Endothelial cell (in vitro differentiated cells): ENCODE measurements at regions not wholly inside any gene's neighbourhood (a gene's known extent, or its start where the extent isn't known, plus 50 kb on each side); places are given as distances from the start of the nearest gene placed in this dataset.

ENCODE experiments used
- DNase-seq: peaks from one replicate; pipeline ENCODE4 v3.0.0; 2021; ENCODE audit warnings: low spot score
- H3K27ac Mint-ChIP-seq: one replicate; pipeline ENCODE4 v1.8.0; 2021; ENCODE audit warnings: mixed read lengths, inconsistent platforms; ENCODE audit not compliant: unreplicated experiment
- H3K27me3 Mint-ChIP-seq: one replicate; pipeline ENCODE4 v1.8.0; 2021; ENCODE audit warnings: mild to moderate bottlenecking, moderate library complexity, mixed read lengths, inconsistent platforms; ENCODE audit not compliant: unreplicated experiment
- H3K36me3 Mint-ChIP-seq: one replicate; pipeline ENCODE4 v1.8.0; 2021; ENCODE audit warnings: mild to moderate bottlenecking, low read depth, mixed read lengths, inconsistent platforms; ENCODE audit not compliant: unreplicated experiment
- H3K4me1 Mint-ChIP-seq: one replicate; pipeline ENCODE4 v1.8.0; 2021; ENCODE audit warnings: mild to moderate bottlenecking, mixed read lengths, inconsistent platforms; ENCODE audit not compliant: unreplicated experiment
- H3K4me3 Mint-ChIP-seq: one replicate; pipeline ENCODE4 v1.8.0; 2021; ENCODE audit warnings: mild to moderate bottlenecking, mixed read lengths, inconsistent platforms; ENCODE audit not compliant: unreplicated experiment
- H3K9me3 Mint-ChIP-seq: one replicate; pipeline ENCODE4 v1.8.0; 2021; ENCODE audit warnings: mixed read lengths, inconsistent platforms; ENCODE audit not compliant: unreplicated experiment
- TF ChIP-seq, protein P1 (sequence below): fragments of 200-600 bp; sonication (generic); IDR thresholded peaks from one replicate; pipeline ENCODE4 v1.5.0; 2021; ENCODE audit warnings: antibody characterized with exemption; ENCODE audit not compliant: unreplicated experiment

DNA sequence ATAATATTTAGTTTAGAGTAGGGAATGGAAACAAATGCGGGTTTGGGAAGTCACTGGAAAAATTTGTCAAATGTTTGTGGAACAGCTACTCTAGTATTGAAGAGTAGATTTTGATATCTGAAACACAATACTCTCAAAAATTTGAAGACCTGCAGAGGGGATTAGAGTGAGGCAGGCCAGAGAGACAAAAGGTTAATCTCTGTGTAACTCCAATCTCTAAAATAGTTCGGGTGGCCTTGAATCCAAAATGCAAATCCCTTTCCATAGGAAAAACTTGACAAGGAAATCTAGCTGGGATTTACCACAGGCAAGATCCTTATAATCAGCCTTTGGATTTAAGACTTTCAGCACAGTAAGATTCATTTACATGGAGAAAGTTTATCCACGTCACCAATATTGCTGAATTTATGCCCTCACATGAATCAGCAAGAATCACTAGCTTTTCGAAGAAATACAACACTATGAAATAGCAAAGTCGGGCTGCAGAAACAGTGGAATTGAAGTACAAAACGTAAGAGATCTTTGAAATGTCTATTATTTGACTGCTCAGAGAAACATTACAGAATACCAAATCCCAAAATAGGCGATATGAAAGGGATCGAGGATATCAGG, 423.7 kb upstream of the ZNF804A start:
- TF ChIP-seq, protein P1, sequence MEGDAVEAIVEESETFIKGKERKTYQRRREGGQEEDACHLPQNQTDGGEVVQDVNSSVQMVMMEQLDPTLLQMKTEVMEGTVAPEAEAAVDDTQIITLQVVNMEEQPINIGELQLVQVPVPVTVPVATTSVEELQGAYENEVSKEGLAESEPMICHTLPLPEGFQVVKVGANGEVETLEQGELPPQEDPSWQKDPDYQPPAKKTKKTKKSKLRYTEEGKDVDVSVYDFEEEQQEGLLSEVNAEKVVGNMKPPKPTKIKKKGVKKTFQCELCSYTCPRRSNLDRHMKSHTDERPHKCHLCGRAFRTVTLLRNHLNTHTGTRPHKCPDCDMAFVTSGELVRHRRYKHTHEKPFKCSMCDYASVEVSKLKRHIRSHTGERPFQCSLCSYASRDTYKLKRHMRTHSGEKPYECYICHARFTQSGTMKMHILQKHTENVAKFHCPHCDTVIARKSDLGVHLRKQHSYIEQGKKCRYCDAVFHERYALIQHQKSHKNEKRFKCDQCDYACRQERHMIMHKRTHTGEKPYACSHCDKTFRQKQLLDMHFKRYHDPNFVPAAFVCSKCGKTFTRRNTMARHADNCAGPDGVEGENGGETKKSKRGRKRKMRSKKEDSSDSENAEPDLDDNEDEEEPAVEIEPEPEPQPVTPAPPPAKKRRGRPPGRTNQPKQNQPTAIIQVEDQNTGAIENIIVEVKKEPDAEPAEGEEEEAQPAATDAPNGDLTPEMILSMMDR = no peak
- no peak for DNase-seq
- Mint-ChIP-seq H3K36me3 (no peaks in the 10 kb centered on the region), H3K9me3 (no peaks in the 10 kb centered on the region), H3K27ac (no peak overlapping the region), H3K4me3 (no peak overlapping the region), H3K27me3 (no peaks in the 10 kb centered on the region), H3K4me1 (no peaks in the 10 kb centered on the region)

DNA sequence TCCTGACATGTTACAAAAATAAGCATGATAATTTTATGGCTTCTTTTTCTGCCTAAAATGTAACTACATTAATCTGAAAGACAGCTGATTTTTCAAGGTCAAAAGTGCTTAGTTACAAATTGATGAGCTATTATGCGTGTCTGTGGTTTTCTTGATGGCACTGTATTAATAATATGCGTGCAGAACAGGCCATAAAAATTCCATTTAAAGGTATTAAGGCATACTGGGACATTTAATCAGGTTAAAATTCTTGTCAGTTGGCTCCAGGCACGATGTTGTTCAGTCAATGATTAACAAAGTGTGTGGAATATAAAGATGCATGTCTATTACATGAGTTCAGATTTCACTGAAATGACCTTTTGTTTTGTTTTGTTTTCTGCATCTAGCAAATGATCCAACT, 420.1 kb upstream of the ZNF804A start:
- no peak for DNase-seq
- no peaks in the 10 kb centered on the region for H3K9me3 Mint-ChIP-seq

DNA sequence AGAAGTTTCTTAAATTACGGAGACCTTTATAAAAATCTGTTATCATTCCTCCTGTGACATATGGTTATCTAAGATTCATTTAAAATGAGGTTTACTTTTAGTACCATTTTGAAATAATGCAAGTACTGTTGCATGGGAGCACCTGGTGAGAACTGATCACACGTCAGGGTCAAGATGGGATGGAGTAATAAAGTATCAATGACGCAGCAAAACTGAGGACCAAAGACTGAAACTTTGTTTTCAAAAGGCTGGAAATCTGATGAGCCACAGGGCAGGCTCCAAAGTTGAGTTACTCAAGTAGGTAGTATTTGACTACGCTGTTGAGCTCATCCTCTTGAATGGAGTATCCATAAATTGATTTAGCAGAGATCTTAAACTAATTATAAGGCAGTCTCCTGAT, 411.9 kb upstream of the ZNF804A start:
- Mint-ChIP-seq H3K27me3 (no peaks in the 10 kb centered on the region), H3K4me1 (no peaks in the 10 kb centered on the region), H3K36me3 (no peaks in the 10 kb centered on the region), H3K9me3 (no peaks in the 10 kb centered on the region), H3K4me3 (no peak overlapping the region), H3K27ac (no peak overlapping the region)
- no peak for DNase-seq
- TF ChIP-seq, protein P1 = no peak

More for the DNA sequence above, 420.1 kb upstream of the ZNF804A start:
- H3K27me3 Mint-ChIP-seq = no peaks in the 10 kb centered on the region
- no peaks in the 10 kb centered on the region for H3K36me3 Mint-ChIP-seq
- H3K27ac Mint-ChIP-seq = no peak overlapping the region
- H3K4me3 Mint-ChIP-seq = no peak overlapping the region
- TF ChIP-seq, protein P1 = no peak
- no peaks in the 10 kb centered on the region for H3K4me1 Mint-ChIP-seq

DNA sequence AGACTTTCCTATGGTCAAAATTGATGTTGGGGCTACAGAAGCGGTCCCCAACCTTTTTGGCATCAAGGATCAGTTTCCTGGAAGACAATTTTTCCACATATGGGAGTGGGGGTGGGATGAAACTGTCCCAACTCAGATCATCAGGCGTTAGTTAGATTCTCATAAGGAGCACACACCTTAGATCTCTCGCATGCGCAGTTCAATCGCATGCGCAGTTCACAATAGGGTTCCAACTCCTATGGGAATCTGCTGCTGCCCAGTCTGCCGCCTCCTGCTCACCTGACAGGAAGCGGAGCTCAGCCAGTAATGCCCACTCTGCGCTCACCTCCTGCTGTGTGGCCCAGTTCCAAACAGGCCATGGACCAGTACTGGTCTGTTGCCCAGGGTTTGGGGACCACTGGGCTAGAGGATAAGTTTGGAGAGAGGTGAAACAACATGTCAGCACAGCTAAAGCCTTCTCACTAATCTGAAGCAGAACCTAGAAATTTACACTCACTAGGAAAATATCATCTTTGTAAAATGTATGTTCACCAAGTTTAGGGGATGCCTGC, 410.8 kb upstream of the ZNF804A start:
- Mint-ChIP-seq H3K4me3 (no peak overlapping the region), H3K4me1 (no peaks in the 10 kb centered on the region), H3K27me3 (no peaks in the 10 kb centered on the region), H3K9me3 (no peaks in the 10 kb centered on the region), H3K36me3 (no peaks in the 10 kb centered on the region), H3K27ac (no peak overlapping the region)
- no peak for DNase-seq
- TF ChIP-seq, protein P1 = no peak

DNA sequence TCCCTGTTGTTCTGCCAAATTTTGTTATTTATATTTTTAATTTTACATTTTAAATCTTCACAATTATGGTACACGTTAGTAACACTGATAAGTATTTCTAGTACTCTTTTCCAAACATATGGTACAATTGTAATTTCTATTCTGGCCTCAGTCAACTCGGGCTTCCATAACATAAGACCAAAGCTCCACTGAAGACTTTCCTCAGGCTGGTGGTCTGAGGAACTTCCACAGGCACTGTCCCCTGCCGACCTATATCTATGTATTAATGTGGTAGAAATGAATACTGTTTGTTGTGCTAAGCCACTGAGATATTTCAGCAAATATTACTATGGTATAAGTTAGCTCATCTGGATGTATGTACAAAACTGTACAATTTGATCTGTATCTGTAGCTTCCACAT, 407.6 kb upstream of the ZNF804A start:
- DNase-seq = no peak

More for the DNA sequence above, 407.6 kb upstream of the ZNF804A start:
- no peak overlapping the region for H3K27ac Mint-ChIP-seq
- H3K4me3 Mint-ChIP-seq = no peak overlapping the region
- H3K9me3 Mint-ChIP-seq = no peaks in the 10 kb centered on the region
- no peaks in the 10 kb centered on the region for H3K4me1 Mint-ChIP-seq
- H3K36me3 Mint-ChIP-seq = no peaks in the 10 kb centered on the region
- TF ChIP-seq, protein P1 = no peak
- no peaks in the 10 kb centered on the region for H3K27me3 Mint-ChIP-seq
